LNCAP (cell line): ENCODE measurements at regions not wholly inside any gene's neighbourhood (a gene's known extent, or its start where the extent isn't known, plus 50 kb on each side); places are given as distances from the start of the nearest gene placed in this dataset.
A peak's percentile ranks its signal among the peaks of the same experiment; 100 is the strongest.

Source experiments
- TF ChIP-seq, protein P1 (sequence below): fragments of 450-650 bp; IDR thresholded peaks from 2 replicates; pipeline ENCODE4 v1.5.1; 2017; ENCODE audit warnings: mild to moderate bottlenecking

DNA sequence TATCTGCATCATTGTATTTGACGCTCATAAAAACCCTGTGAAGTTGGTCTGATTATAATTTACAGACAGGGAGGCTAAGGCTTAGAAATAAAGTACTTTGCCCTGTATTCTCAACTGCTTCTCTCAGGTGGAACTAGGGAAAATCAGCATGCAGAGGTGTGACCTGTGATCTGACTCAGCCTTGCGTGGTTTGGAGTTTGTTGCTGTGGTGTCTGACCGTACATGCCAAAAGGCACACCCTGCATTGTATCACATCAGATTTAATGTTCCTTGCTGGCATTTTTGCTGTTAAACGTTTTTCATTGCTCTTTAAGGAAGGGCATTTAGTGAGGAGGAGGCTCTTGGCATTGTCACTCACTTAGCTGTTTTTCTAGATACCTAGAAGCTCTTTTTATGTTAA is 58.8 kb upstream of the C1QTNF9B start:
- TF ChIP-seq, protein P1, sequence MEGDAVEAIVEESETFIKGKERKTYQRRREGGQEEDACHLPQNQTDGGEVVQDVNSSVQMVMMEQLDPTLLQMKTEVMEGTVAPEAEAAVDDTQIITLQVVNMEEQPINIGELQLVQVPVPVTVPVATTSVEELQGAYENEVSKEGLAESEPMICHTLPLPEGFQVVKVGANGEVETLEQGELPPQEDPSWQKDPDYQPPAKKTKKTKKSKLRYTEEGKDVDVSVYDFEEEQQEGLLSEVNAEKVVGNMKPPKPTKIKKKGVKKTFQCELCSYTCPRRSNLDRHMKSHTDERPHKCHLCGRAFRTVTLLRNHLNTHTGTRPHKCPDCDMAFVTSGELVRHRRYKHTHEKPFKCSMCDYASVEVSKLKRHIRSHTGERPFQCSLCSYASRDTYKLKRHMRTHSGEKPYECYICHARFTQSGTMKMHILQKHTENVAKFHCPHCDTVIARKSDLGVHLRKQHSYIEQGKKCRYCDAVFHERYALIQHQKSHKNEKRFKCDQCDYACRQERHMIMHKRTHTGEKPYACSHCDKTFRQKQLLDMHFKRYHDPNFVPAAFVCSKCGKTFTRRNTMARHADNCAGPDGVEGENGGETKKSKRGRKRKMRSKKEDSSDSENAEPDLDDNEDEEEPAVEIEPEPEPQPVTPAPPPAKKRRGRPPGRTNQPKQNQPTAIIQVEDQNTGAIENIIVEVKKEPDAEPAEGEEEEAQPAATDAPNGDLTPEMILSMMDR, result no peak

DNA sequence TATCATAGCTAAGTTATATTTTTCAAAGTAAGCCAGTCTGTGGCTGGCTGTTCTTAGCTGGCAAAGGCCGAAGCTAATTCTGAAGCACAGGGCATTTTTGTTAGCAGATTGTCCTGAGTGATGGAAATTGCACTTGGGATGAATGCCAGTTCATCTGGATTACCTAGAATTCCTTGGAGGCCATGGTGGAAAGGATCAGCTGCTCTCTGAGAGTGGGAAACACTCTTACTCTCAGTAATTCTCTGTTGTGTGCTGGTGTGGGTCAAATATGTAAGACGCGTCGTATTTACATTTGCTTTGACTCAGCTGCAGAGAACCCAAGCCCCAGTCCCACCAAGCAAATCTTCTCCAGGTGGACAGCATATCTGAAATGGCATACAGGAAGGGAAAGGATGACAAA is 60.7 kb upstream of the C1QTNF9B start:
- TF ChIP-seq, protein P1, result no peak

DNA sequence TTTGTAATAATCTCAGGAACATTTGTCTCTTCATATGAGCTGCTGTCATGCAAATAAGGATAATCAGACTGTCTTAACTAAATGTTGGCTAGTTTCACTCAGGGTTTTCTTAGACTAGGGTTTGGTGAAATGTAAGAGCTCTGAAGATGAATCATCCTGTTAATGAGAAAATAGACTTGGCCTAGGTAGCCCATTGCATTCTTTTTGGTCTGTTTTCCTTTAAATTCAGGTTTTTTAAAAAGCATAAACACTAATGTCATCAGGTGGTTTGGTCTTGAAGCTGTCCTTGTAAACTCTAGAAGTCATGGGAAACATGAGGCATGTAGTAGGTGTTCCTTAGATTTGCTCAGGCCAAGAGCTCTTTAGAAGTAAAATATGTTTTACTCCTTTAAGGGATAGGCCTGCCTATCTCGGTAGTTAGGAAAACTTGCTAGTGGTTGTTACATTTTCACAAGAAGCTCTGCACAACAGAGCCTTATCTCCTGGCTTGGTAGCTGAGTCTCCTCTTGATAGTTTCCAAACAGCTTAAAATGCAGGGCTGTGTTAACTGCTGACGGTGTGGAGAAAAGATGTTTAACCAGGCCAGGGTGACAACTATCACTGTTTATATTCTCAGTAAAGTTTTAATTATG is 62.0 kb upstream of the C1QTNF9B start:
- TF ChIP-seq, protein P1, result no peak

DNA sequence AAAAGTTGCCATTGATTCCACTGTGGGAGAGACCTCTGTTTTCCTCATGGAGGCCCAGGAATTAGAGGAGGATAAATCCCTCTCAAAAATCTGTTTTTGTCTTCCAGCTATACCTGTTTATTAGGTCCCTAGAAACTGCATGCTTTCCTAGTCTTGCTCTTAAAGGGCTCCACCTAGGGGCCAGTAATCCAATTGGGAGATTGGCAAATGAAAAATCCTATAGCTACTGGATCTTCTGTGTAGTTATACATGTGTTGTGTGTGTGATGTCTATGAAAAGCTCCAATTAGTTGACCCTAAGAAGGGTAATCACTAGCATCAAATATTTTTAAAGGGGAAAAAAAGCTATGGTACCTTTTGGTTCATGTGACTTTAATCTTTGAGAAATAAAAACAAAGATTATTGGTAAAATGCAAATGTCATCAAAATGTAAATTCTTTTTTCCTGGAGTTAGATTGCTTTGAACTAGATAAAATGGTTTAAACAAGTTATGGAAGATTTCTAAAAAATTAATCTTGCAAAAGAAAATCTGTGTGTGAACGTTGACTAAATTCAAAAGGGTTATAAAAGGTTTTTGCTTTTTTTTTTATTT is 63.4 kb upstream of the C1QTNF9B start:
- TF ChIP-seq, protein P1, result peak; percentile 73

- TF ChIP-seq, protein P1, result no peak
Measured at GRCh38 chr13:23963184-23963931, 66.1 kb upstream of the C1QTNF9B start.

- TF ChIP-seq, protein P1, result no peak
Measured at GRCh38 chr13:23963947-23964346, 66.6 kb upstream of the C1QTNF9B start.

- TF ChIP-seq, protein P1, result no peak
Measured at GRCh38 chr13:23965346-23965745, 68.0 kb upstream of the C1QTNF9B start.
